ENCODE measurements at regions not wholly inside any gene's neighbourhood (a gene's known extent, or its start where the extent isn't known, plus 50 kb on each side); places are given as distances from the start of the nearest gene placed in this dataset.

DNA sequence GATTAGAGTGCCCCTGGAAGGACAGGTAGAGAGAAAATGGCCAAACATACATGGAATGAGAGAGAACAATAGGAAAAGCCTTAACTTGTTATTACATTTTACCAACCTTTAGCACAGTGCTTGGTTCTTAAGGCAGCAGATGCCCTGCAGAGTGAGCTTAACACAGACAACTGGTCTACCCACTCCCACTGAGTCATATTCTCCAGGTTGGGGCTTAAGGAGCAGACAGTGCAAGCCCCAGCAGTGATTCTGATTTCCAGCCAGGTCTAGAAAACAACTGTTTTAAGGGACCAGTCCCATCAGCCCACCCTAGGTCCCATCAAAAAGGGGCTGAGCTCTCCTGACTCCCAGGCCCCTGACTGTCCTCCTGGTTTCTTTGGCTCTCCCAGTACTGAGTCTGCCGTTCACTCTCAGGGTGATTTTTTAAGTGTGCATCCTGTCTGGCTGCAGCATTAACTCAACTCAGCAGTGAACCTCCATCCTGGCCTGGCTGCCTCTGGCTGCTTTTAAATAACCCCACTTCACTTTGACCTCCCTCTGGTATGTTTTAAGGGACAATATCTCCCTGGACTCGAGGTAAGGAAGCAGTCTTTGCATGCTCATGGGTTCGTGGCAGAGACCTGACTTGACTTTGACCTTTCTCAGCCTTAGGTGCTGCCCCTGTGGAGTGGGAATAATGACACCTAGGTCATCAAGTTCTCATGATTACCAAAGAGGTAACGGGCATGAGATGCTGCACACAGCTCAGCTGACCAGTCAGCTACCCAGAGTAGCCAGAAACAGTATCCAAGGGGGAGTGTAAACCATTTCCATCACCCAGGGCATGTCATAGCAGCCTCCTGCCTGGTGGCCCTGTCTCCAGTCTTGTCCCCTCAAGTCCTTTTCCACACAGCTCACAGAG is 210.7 kb upstream of the PWP1 start:
- DNase-seq = no peak
- Histone ChIP-seq H3K27ac (no peak overlapping the region), H3K4me1 (no peaks in the 10 kb centered on the region), H3K9me3 (no peaks in the 10 kb centered on the region), H3K36me3 (no peaks in the 10 kb centered on the region), H3K4me3 (no peak overlapping the region), H3K27me3 (ENCODE audit: low read depth) (peaks cover 6% of the 10 kb centered on the region)
- intact Hi-C loops (cut with DNase I) = no loop called here
- no peak for ATAC-seq
- TF ChIP-seq, protein P1, sequence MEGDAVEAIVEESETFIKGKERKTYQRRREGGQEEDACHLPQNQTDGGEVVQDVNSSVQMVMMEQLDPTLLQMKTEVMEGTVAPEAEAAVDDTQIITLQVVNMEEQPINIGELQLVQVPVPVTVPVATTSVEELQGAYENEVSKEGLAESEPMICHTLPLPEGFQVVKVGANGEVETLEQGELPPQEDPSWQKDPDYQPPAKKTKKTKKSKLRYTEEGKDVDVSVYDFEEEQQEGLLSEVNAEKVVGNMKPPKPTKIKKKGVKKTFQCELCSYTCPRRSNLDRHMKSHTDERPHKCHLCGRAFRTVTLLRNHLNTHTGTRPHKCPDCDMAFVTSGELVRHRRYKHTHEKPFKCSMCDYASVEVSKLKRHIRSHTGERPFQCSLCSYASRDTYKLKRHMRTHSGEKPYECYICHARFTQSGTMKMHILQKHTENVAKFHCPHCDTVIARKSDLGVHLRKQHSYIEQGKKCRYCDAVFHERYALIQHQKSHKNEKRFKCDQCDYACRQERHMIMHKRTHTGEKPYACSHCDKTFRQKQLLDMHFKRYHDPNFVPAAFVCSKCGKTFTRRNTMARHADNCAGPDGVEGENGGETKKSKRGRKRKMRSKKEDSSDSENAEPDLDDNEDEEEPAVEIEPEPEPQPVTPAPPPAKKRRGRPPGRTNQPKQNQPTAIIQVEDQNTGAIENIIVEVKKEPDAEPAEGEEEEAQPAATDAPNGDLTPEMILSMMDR (IDR thresholded peaks at IDR 0.05) = no peak

DNA sequence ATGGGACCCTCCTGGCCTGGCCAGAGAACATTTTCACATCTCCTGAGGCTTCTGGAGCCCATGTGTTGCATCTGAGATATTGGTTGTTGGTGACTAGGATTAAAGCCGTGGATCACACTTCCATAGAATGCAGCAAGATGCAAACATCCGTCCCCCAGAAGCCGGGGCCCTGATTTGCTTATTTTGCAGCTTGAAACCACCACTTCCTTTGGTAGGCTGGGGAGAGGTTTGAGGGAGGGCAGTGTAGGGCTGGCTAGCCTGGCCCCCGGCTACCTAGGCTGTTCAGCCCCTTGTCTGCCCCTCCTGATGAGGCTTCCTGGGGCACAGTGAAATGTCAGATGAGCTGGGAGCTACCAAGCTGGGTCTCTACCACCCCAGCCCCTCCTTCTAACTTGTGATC is 209.7 kb upstream of the PWP1 start:
- no peak for DNase-seq

DNA sequence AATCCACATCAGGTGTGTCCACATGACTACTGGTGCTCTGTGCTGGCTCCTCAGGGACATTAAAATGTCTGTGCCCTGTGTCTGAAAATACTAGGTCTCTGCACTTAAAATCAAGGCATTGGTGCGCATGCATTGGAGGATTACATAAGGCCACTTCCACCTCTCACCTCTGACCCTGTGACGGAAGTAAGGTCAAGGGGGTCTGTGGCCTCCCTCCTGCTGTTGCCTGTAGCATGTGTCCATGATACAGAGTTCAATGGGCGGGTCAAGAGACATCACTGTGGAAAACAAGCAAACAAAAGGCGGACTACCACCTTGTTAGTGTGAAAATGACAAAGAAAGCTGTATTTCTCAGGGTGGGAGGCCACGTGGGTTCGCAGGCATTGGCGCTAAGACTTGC is 208.6 kb upstream of the PWP1 start:
- ATAC-seq (no peak), DNase-seq (no peak)
- TF ChIP-seq, protein P1 (IDR thresholded peaks at IDR 0.05) = no peak
- peaks cover 6% of the 10 kb centered on the region for H3K27me3 ChIP-seq (ENCODE audit: low read depth)
- H3K27ac ChIP-seq = no peak overlapping the region
- no peaks in the 10 kb centered on the region for H3K36me3 ChIP-seq
- H3K9me3 ChIP-seq = no peaks in the 10 kb centered on the region
- no peaks in the 10 kb centered on the region for H3K4me1 ChIP-seq
- intact Hi-C loops (cut with DNase I) = no loop called here
- no peak overlapping the region for H3K4me3 ChIP-seq

More for the DNA sequence above, 209.7 kb upstream of the PWP1 start:
- intact Hi-C loops (cut with DNase I) = no loop called here
- Histone ChIP-seq H3K9me3 (no peaks in the 10 kb centered on the region), H3K27me3 (ENCODE audit: low read depth) (peaks cover 6% of the 10 kb centered on the region), H3K36me3 (no peaks in the 10 kb centered on the region), H3K4me3 (no peak overlapping the region), H3K27ac (no peak overlapping the region), H3K4me1 (no peaks in the 10 kb centered on the region)
- no peak for ATAC-seq
- TF ChIP-seq, protein P1 (IDR thresholded peaks at IDR 0.05) = no peak

DNA sequence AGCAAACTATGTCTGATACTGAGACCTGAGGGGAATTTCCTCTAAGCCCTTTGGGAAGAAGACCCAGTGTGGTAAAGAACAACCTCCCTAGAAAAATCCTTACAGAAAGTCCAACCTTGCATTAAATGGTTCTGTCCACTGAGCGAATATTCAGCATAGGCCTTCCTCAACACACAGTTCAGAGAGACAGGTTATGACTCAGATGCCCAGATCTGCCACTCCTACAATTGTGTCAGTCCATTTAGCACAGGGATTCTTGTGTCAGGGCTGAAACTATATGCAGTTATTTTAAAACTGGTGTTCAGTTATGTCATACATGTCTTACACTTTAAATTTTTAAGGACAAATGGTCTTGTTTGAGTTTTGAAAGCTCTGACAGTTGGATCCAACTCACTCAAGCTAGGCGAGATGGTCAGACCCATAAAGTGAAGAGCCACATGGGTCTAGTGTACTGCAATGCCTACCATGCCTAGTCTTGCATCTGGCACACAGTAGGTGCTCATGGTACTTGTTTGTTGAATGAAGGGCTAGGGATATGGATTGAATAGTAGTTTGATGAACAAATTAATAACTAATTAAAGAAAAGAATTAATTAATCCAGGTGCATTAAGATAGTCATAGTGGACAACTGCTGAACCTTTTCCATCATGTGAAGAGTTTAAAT is 207.5 kb upstream of the PWP1 start:
- Histone ChIP-seq H3K27ac (no peak overlapping the region), H3K4me3 (no peak overlapping the region), H3K9me3 (no peaks in the 10 kb centered on the region), H3K36me3 (no peaks in the 10 kb centered on the region), H3K4me1 (no peaks in the 10 kb centered on the region), H3K27me3 (ENCODE audit: low read depth) (no peaks in the 10 kb centered on the region)
- no peak for ATAC-seq
- intact Hi-C loops (cut with DNase I) = no loop called here
- DNase-seq = no peak
- TF ChIP-seq, protein P1 (IDR thresholded peaks at IDR 0.05) = no peak

DNA sequence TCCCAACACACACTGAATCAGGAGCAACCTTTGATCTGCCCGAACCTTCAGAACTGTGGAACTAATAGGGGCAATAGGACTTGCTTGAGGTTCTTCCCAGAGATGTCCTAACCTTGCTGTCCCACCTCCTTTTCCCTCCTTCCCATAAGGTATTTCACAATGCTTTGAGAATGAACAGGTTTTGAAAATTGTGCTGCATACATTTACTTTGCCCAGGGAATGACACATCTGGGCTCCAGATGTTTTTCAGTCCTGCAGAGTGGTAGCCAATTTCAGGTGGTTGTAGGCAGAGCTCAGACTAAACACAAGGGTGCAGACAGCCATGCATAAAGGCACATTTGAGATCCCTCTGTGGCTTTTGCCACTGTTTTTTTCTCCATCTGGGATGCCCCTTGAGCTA is 206.7 kb upstream of the PWP1 start:
- no peak for DNase-seq
- TF ChIP-seq, protein P1 (IDR thresholded peaks at IDR 0.05) = no peak
- no peaks in the 10 kb centered on the region for H3K9me3 ChIP-seq
- H3K4me1 ChIP-seq = no peaks in the 10 kb centered on the region
- H3K4me3 ChIP-seq = no peak overlapping the region
- intact Hi-C loops (cut with DNase I) = no loop called here
- no peaks in the 10 kb centered on the region for H3K36me3 ChIP-seq
- ATAC-seq = no peak
- no peaks in the 10 kb centered on the region for H3K27me3 ChIP-seq (ENCODE audit: low read depth)
- H3K27ac ChIP-seq = no peak overlapping the region
